OCI-LY7 (cell line): ENCODE measurements at regions not wholly inside any gene's neighbourhood (a gene's known extent, or its start where the extent isn't known, plus 50 kb on each side); places are given as distances from the start of the nearest gene placed in this dataset.
"Not testable (repeated sequence)": the region's sequence is repeated elsewhere in the genome, so short reads cannot be mapped to it uniquely, and the experiment has no call there.

Experiments used
- BruUV-seq: library from RNA; stranded (reverse); fragments of 400-500 nt; replicated peaks from 2 replicates; lab custom pipeline; 2021; lab: Mats Ljungman, UMichigan
- CTCF ChIA-PET: fragments of 300-600 bp; sonication (Branson Sonifier 250); formaldehyde crosslinking; loops from one replicate; lab custom pipeline; 2022; ENCODE audit warnings: antibody characterized with exemption; ENCODE audit not compliant: unreplicated experiment; lab: Charles Lee
- POLR2A ChIA-PET: fragments of 300-600 bp; sonication (Branson Sonifier 250); formaldehyde crosslinking; loops from one replicate; lab custom pipeline; 2022; ENCODE audit warnings: antibody characterized with exemption; lab: Charles Lee
- DNase-seq: peaks from one replicate; pipeline ENCODE4 v3.0.0-alpha.2; 2015; ENCODE audit warnings: low spot score
- H2AFZ ChIP-seq: fragments of 200-600 bp; sonication (generic), shearing (Covaris generic); 2 replicates; pipeline ENCODE4 v1.6.1; 2014; ENCODE audit warnings: mild to moderate bottlenecking, antibody characterized with exemption, low read length, moderate library complexity
- H3K27ac ChIP-seq: fragments of 200-600 bp; sonication (generic); 2 replicates; pipeline ENCODE4 v1.5.1; 2014; ENCODE audit warnings: mixed run types, low read depth, mild to moderate bottlenecking, moderate library complexity, low read length, inconsistent platforms; ENCODE audit not compliant: poor library complexity, severe bottlenecking
- H3K36me3 ChIP-seq: fragments of 200-600 bp; sonication (generic); 2 replicates; pipeline ENCODE4 v1.6.1; 2014; ENCODE audit warnings: mild to moderate bottlenecking, antibody characterized with exemption, low read length, moderate library complexity, mixed read lengths; ENCODE audit not compliant: insufficient read depth
- H3K4me1 ChIP-seq: fragments of 200-600 bp; sonication (generic); 2 replicates; pipeline ENCODE4 v1.5.1; 2014; ENCODE audit warnings: mild to moderate bottlenecking, low read length; ENCODE audit not compliant: insufficient read depth, poor library complexity, severe bottlenecking
- H3K4me2 ChIP-seq: fragments of 200-600 bp; sonication (generic); 2 replicates; pipeline ENCODE4 v1.6.1; 2014; ENCODE audit warnings: mild to moderate bottlenecking, low read length
- H3K4me3 ChIP-seq: fragments of 200-600 bp; sonication (generic); 2 replicates; pipeline ENCODE4 v1.5.1; 2014; ENCODE audit warnings: mild to moderate bottlenecking, low read depth, low read length; ENCODE audit not compliant: poor library complexity, severe bottlenecking
- H3K79me2 ChIP-seq: fragments of 200-600 bp; sonication (generic); 2 replicates; pipeline ENCODE4 v1.6.1; 2016; ENCODE audit warnings: low read depth, mild to moderate bottlenecking, low read length, moderate library complexity, mixed read lengths; ENCODE audit not compliant: insufficient read depth
- H3K9me2 ChIP-seq: fragments of 200-600 bp; sonication (generic); 2 replicates; pipeline ENCODE4 v1.6.1; 2016; ENCODE audit warnings: mild to moderate bottlenecking, low read length, mixed read lengths; ENCODE audit not compliant: insufficient read depth
- H3K9me3 ChIP-seq: fragments of 200-600 bp; sonication (generic); 2 replicates; pipeline ENCODE4 v1.6.1; 2014; ENCODE audit warnings: mild to moderate bottlenecking, mixed run types, low read length, mixed read lengths
- H4K20me1 ChIP-seq: fragments of 200-600 bp; sonication (generic); 2 replicates; pipeline ENCODE4 v1.6.1; 2014; ENCODE audit warnings: mild to moderate bottlenecking, antibody characterized with exemption, low read length, moderate library complexity, mixed read lengths; ENCODE audit not compliant: insufficient read depth
- EZH2phosphoT487 ChIP-seq: fragments of 200-600 bp; sonication (generic); IDR thresholded peaks from 2 replicates; pipeline ENCODE4 v1.6.1; 2018; ENCODE audit warnings: low read depth, borderline replicate concordance, mild to moderate bottlenecking, mixed run types, antibody characterized with exemption, low read length, moderate library complexity, mixed read lengths
- intact Hi-C: fragments of 100-400 bp; cut with micrococcal nuclease; formaldehyde crosslinking; loops from one replicate; pipeline ENCODE4 v1.10.0; 2022; ENCODE audit not compliant: unreplicated experiment
- TF ChIP-seq, protein P1 (sequence below): fragments of 200-600 bp; sonication (generic); conservative IDR thresholded peaks from 2 replicates; pipeline ENCODE4 v1.5.1; 2014; ENCODE audit warnings: mild to moderate bottlenecking, antibody characterized with exemption, low read length, moderate library complexity, mixed read lengths

GRCh38 chr4:189147005-189147929 is 793.4 kb upstream of the FRG1 start:
- H2AFZ ChIP-seq = no peak overlapping the region
- no TSS peak for BruUV-seq
- no peak overlapping the region for H3K4me3 ChIP-seq
- H3K36me3 ChIP-seq = no peaks in the 10 kb centered on the region
- H3K9me2 ChIP-seq = no peaks in the 10 kb centered on the region
- no peaks in the 10 kb centered on the region for H3K4me1 ChIP-seq
- ChIA-PET POLR2A (interaction anchor here (0.6 kb wide), 1 partner anchor 38 kb away, joined by 3 read pairs; no protein-coding TSS in a partner anchor), CTCF (no interaction called here)
- H3K9me3 ChIP-seq = no peaks in the 10 kb centered on the region
- no peaks in the 10 kb centered on the region for H3K79me2 ChIP-seq
- H4K20me1 ChIP-seq = no peaks in the 10 kb centered on the region
- no peak overlapping the region for H3K27ac ChIP-seq
- H3K4me2 ChIP-seq = no peak overlapping the region
- intact Hi-C loops = no loop called here
- DNase-seq = no peak
- TF ChIP-seq, protein P1, sequence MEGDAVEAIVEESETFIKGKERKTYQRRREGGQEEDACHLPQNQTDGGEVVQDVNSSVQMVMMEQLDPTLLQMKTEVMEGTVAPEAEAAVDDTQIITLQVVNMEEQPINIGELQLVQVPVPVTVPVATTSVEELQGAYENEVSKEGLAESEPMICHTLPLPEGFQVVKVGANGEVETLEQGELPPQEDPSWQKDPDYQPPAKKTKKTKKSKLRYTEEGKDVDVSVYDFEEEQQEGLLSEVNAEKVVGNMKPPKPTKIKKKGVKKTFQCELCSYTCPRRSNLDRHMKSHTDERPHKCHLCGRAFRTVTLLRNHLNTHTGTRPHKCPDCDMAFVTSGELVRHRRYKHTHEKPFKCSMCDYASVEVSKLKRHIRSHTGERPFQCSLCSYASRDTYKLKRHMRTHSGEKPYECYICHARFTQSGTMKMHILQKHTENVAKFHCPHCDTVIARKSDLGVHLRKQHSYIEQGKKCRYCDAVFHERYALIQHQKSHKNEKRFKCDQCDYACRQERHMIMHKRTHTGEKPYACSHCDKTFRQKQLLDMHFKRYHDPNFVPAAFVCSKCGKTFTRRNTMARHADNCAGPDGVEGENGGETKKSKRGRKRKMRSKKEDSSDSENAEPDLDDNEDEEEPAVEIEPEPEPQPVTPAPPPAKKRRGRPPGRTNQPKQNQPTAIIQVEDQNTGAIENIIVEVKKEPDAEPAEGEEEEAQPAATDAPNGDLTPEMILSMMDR = no peak
- TF ChIP-seq EZH2phosphoT487 = no peak

GRCh38 chr4:189155083-189155482 is 785.6 kb upstream of the FRG1 start:
- H3K27ac ChIP-seq, H3K36me3 ChIP-seq, DNase-seq, H4K20me1 ChIP-seq, H3K9me2 ChIP-seq, H2AFZ ChIP-seq, H3K79me2 ChIP-seq, H3K9me3 ChIP-seq, H3K4me3 ChIP-seq, BruUV-seq, H3K4me1 ChIP-seq, CTCF ChIA-PET, H3K4me2 ChIP-seq, POLR2A ChIA-PET, intact Hi-C loops: not testable (repeated sequence)

DNA sequence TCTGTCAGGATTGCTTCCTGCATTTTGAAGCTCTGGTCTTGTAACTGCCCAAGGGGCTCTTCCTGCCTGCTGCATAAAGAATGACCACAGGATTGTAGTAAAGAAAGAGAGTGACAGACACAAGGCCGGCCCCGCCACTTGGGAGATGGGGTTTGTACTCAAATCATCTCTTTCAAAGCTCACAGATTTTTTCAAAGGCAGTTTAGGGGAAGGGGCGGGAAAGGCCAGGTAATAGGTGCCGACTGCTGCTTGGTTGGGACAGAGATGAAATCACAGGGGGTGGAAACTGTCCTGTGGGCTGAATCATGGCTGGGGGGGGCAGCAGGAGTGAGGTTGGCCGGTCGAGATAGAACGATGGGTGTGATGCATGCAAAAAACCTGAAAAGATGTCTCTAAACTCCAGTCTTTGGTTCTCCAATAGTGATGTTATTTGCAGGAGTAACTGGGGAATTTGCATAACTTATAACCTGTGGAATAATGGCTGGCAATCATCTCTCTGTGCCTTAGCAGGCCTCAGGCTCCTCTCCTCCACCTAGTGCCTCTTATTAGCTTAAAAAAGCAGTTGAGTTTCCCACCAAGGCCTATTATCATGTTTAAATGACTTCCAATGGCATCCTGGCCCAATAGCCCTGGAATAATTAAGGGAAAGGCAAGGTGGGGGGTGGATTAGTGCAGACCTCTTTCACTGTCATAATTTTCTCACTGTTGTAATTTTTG is 778.4 kb upstream of the FRG1 start:
- Histone ChIP-seq H3K9me3 (no peaks in the 10 kb centered on the region), H3K4me2 (no peak overlapping the region), H3K9me2 (no peaks in the 10 kb centered on the region), H3K4me1 (no peaks in the 10 kb centered on the region), H3K79me2 (no peaks in the 10 kb centered on the region), H4K20me1 (no peaks in the 10 kb centered on the region), H3K36me3 (no peaks in the 10 kb centered on the region), H3K27ac (no peak overlapping the region), H2AFZ (no peak overlapping the region), H3K4me3 (no peak overlapping the region)
- intact Hi-C loops = no loop called here
- no TSS peak for BruUV-seq
- POLR2A ChIA-PET = no interaction called here
- DNase-seq = no peak
- TF ChIP-seq, protein P1 = no peak
- no peak for TF ChIP-seq EZH2phosphoT487
- CTCF ChIA-PET = no interaction called here
